ENCODE measurements at regions not wholly inside any gene's neighbourhood (a gene's known extent, or its start where the extent isn't known, plus 50 kb on each side); places are given as distances from the start of the nearest gene placed in this dataset.
A peak's percentile ranks its signal among the peaks of the same experiment; 100 is the strongest.

- ATAC-seq = no peak
Observed at GRCh38 chr1:103371234-103371633, 154.3 kb upstream of the RNPC3 start.

GRCh38 chr1:103367186-103367585 is 158.3 kb upstream of the RNPC3 start:
- ATAC-seq = no peak
- no peaks in the 10 kb centered on the region for H3K27me3 Mint-ChIP-seq
- H3K27ac Mint-ChIP-seq = no peak overlapping the region
- no peaks in the 10 kb centered on the region for H3K9me3 Mint-ChIP-seq
- no peak for DNase-seq
- no peak overlapping the region for H3K4me3 Mint-ChIP-seq
- no peaks in the 10 kb centered on the region for H3K4me1 Mint-ChIP-seq

More at GRCh38 chr1:103371234-103371633, 154.3 kb upstream of the RNPC3 start:
- no peak overlapping the region for H3K4me3 Mint-ChIP-seq
- no peaks in the 10 kb centered on the region for H3K9me3 Mint-ChIP-seq
- H3K4me1 Mint-ChIP-seq = no peaks in the 10 kb centered on the region
- DNase-seq = no peak
- no peak overlapping the region for H3K27ac Mint-ChIP-seq
- no peaks in the 10 kb centered on the region for H3K27me3 Mint-ChIP-seq

- Mint-ChIP-seq H3K27ac (no peak overlapping the region), H3K9me3 (no peaks in the 10 kb centered on the region), H3K4me1 (no peaks in the 10 kb centered on the region), H3K27me3 (no peaks in the 10 kb centered on the region), H3K4me3 (no peak overlapping the region)
- ATAC-seq = peak; percentile 79
- no peak for DNase-seq
Observed at GRCh38 chr1:103365860-103366569, 159.5 kb upstream of the RNPC3 start.

GRCh38 chr1:103363008-103363365 is 162.5 kb upstream of the RNPC3 start:
- Mint-ChIP-seq H3K4me1 (no peaks in the 10 kb centered on the region), H3K4me3 (no peak overlapping the region), H3K9me3 (no peaks in the 10 kb centered on the region), H3K27ac (no peak overlapping the region), H3K27me3 (no peaks in the 10 kb centered on the region)
- no peak for DNase-seq
- peak; percentile 70 for ATAC-seq

GRCh38 chr1:103362348-103363007 is 163.0 kb upstream of the RNPC3 start:
- peak; percentile 74 for ATAC-seq
- no peaks in the 10 kb centered on the region for H3K4me1 Mint-ChIP-seq
- DNase-seq = no peak
- H3K9me3 Mint-ChIP-seq = no peaks in the 10 kb centered on the region
- no peak overlapping the region for H3K4me3 Mint-ChIP-seq
- no peak overlapping the region for H3K27ac Mint-ChIP-seq
- H3K27me3 Mint-ChIP-seq = no peaks in the 10 kb centered on the region

- Mint-ChIP-seq H3K9me3 (peaks cover 0 to 6% of the 10 kb centered on the region in 2 donors), H3K4me1 (no peaks in the 10 kb centered on the region), H3K27me3 (no peaks in the 10 kb centered on the region), H3K4me3 (no peak overlapping the region), H3K27ac (no peak overlapping the region)
- DNase-seq (no peak), ATAC-seq (no peak)
Observed at GRCh38 chr1:103353391-103353790, 172.1 kb upstream of the RNPC3 start.

- no peak overlapping the region for H3K27ac Mint-ChIP-seq
- DNase-seq (no peak), ATAC-seq (no peak)
- H3K4me3 Mint-ChIP-seq = no peak overlapping the region
- peaks cover 0 to 6% of the 10 kb centered on the region in 2 donors for H3K9me3 Mint-ChIP-seq
- no peaks in the 10 kb centered on the region for H3K27me3 Mint-ChIP-seq
- no peaks in the 10 kb centered on the region for H3K4me1 Mint-ChIP-seq
Observed at GRCh38 chr1:103348136-103348535, 177.4 kb upstream of the RNPC3 start.

- no peak for ATAC-seq
- Mint-ChIP-seq H3K9me3 (no peaks in the 10 kb centered on the region), H3K4me3 (no peak overlapping the region), H3K27me3 (no peaks in the 10 kb centered on the region), H3K4me1 (no peaks in the 10 kb centered on the region), H3K27ac (no peak overlapping the region)
- DNase-seq = no peak
Observed at GRCh38 chr1:103344930-103345329, 180.6 kb upstream of the RNPC3 start.

GRCh38 chr1:103341377-103341880 is 184.1 kb upstream of the RNPC3 start:
- Mint-ChIP-seq H3K9me3 (no peaks in the 10 kb centered on the region), H3K27me3 (no peaks in the 10 kb centered on the region), H3K4me3 (no peak overlapping the region), H3K27ac (no peak overlapping the region), H3K4me1 (no peaks in the 10 kb centered on the region)
- DNase-seq (no peak), ATAC-seq (no peak)

GRCh38 chr1:103337779-103338178 is 187.7 kb upstream of the RNPC3 start:
- Mint-ChIP-seq H3K4me1 (no peaks in the 10 kb centered on the region), H3K27me3 (no peaks in the 10 kb centered on the region), H3K4me3 (no peak overlapping the region), H3K9me3 (no peaks in the 10 kb centered on the region), H3K27ac (peak overlapping the region in 1 of 2 donors; percentile 79)
- no peak for ATAC-seq
- DNase-seq = no peak

- no peaks in the 10 kb centered on the region for H3K27me3 Mint-ChIP-seq
- no peaks in the 10 kb centered on the region for H3K4me1 Mint-ChIP-seq
- no peaks in the 10 kb centered on the region for H3K9me3 Mint-ChIP-seq
- DNase-seq (no peak), ATAC-seq (no peak)
- H3K27ac Mint-ChIP-seq = no peak overlapping the region
- H3K4me3 Mint-ChIP-seq = no peak overlapping the region
Observed at GRCh38 chr1:103336408-103336807, 189.1 kb upstream of the RNPC3 start.

- no peaks in the 10 kb centered on the region for H3K27me3 Mint-ChIP-seq
Observed at GRCh38 chr1:103333141-103333540, 192.4 kb upstream of the RNPC3 start.

GRCh38 chr1:103327054-103327719 is 198.3 kb upstream of the RNPC3 start:
- ATAC-seq (no peak), DNase-seq (no peak)
- no peak overlapping the region for H3K4me3 Mint-ChIP-seq
- peaks cover 14 to 22% of the 10 kb centered on the region in 2 donors for H3K9me3 Mint-ChIP-seq
- H3K4me1 Mint-ChIP-seq = no peaks in the 10 kb centered on the region
- H3K27me3 Mint-ChIP-seq = no peaks in the 10 kb centered on the region
- H3K27ac Mint-ChIP-seq = no peak overlapping the region

More at GRCh38 chr1:103333141-103333540, 192.4 kb upstream of the RNPC3 start:
- Mint-ChIP-seq H3K27ac (no peak overlapping the region), H3K4me3 (no peak overlapping the region), H3K9me3 (no peaks in the 10 kb centered on the region), H3K4me1 (no peaks in the 10 kb centered on the region)
- no peak for DNase-seq
- ATAC-seq = no peak

- Mint-ChIP-seq H3K4me3 (no peak overlapping the region), H3K9me3 (peaks cover 14 to 22% of the 10 kb centered on the region in 2 donors), H3K27ac (no peak overlapping the region), H3K27me3 (no peaks in the 10 kb centered on the region), H3K4me1 (no peaks in the 10 kb centered on the region)
- no peak for ATAC-seq
- DNase-seq = no peak
Observed at GRCh38 chr1:103326595-103326994, 198.9 kb upstream of the RNPC3 start.

GRCh38 chr1:103309786-103310185 is 201.5 kb upstream of the COL11A1 start:
- Mint-ChIP-seq H3K9me3 (no peaks in the 10 kb centered on the region), H3K4me3 (no peak overlapping the region), H3K27ac (no peak overlapping the region), H3K4me1 (no peaks in the 10 kb centered on the region), H3K27me3 (no peaks in the 10 kb centered on the region)
- DNase-seq (no peak), ATAC-seq (no peak)

- Mint-ChIP-seq H3K27ac (no peak overlapping the region), H3K4me1 (no peaks in the 10 kb centered on the region), H3K27me3 (no peaks in the 10 kb centered on the region), H3K4me3 (no peak overlapping the region), H3K9me3 (no peaks in the 10 kb centered on the region)
- DNase-seq = no peak
- no peak for ATAC-seq
Observed at GRCh38 chr1:103307751-103308150, 199.4 kb upstream of the COL11A1 start.

Measured in stimulated activated naive CD8-positive, alpha-beta T cell treated with anti-CD3 and anti-CD28 coated beads, Interleukin-15, amount 100 ng/mL, for 72 hours (primary cell).